OCI-LY1 (cell line): ENCODE measurements at regions not wholly inside any gene's neighbourhood (a gene's known extent, or its start where the extent isn't known, plus 50 kb on each side); places are given as distances from the start of the nearest gene placed in this dataset.

Experiments
- H2AFZ ChIP-seq: fragments of 200-600 bp; sonication (generic), shearing (Covaris generic); 2 replicates; pipeline ENCODE4 v1.6.0; 2014; ENCODE audit warnings: antibody characterized with exemption, mild to moderate bottlenecking, low read length
- H3F3A ChIP-seq: fragments of 200-600 bp; sonication (generic), shearing (Covaris generic); 2 replicates; pipeline ENCODE4 v1.6.0; 2014; ENCODE audit warnings: mild to moderate bottlenecking, antibody characterized with exemption, low read length, moderate library complexity; ENCODE audit not compliant: insufficient read depth
- H3K27ac ChIP-seq: fragments of 200-600 bp; sonication (generic); 2 replicates; pipeline ENCODE4 v1.5.1; 2014; ENCODE audit warnings: low read length, mixed run types, mild to moderate bottlenecking, low read depth; ENCODE audit not compliant: poor library complexity, severe bottlenecking
- H3K27me3 ChIP-seq: fragments of 200-600 bp; sonication (generic); 2 replicates; pipeline ENCODE4 v1.6.0; 2014; ENCODE audit warnings: antibody characterized with exemption, mild to moderate bottlenecking, low read length, moderate library complexity; ENCODE audit not compliant: insufficient read depth
- H3K36me3 ChIP-seq: fragments of 200-600 bp; sonication (generic); 2 replicates; pipeline ENCODE4 v1.6.1; 2014; ENCODE audit warnings: mild to moderate bottlenecking, antibody characterized with exemption, low read length, moderate library complexity, mixed read lengths; ENCODE audit not compliant: insufficient read depth
- H3K4me1 ChIP-seq: fragments of 200-600 bp; sonication (generic); 2 replicates; pipeline ENCODE4 v1.5.1; 2014; ENCODE audit warnings: mild to moderate bottlenecking, low read length, moderate library complexity; ENCODE audit not compliant: insufficient read depth, severe bottlenecking
- H3K4me2 ChIP-seq: fragments of 200-600 bp; sonication (generic), shearing (Covaris generic); 2 replicates; pipeline ENCODE4 v1.6.1; 2014; ENCODE audit warnings: low read length
- H3K4me3 ChIP-seq: fragments of 200-600 bp; sonication (generic); 2 replicates; pipeline ENCODE4 v1.5.1; 2014; ENCODE audit warnings: low read length, low read depth, mild to moderate bottlenecking, mixed read lengths; ENCODE audit not compliant: poor library complexity, severe bottlenecking
- H3K79me2 ChIP-seq: fragments of 200-600 bp; shearing (Covaris generic); 2 replicates; pipeline ENCODE4 v1.6.1; 2016; ENCODE audit warnings: mixed run types, low read length, mixed read lengths; ENCODE audit not compliant: insufficient read depth
- H3K9ac ChIP-seq: fragments of 200-600 bp; sonication (generic), shearing (Covaris generic); 2 replicates; pipeline ENCODE4 v1.6.1; 2014; ENCODE audit warnings: mild to moderate bottlenecking, low read length, mixed read lengths
- H3K9me2 ChIP-seq: fragments of 200-600 bp; sonication (generic), shearing (Covaris generic); 2 replicates; pipeline ENCODE4 v1.6.1; 2014; ENCODE audit warnings: low read depth, mild to moderate bottlenecking, low read length, mixed read lengths
- H3K9me3 ChIP-seq: fragments of 200-600 bp; shearing (Covaris generic); 2 replicates; pipeline ENCODE4 v1.6.1; 2014; ENCODE audit warnings: low read length, mixed read lengths
- H4K20me1 ChIP-seq: fragments of 200-600 bp; sonication (generic), shearing (Covaris generic); 2 replicates; pipeline ENCODE4 v1.6.0; 2016; ENCODE audit warnings: mild to moderate bottlenecking, low read length; ENCODE audit not compliant: insufficient read depth
- EZH2 ChIP-seq: fragments of 200-600 bp; sonication (generic), shearing (Covaris generic); IDR thresholded peaks from 2 replicates; pipeline ENCODE4 v1.8.0; 2017; ENCODE audit warnings: borderline replicate concordance, mixed run types, mild to moderate bottlenecking, antibody characterized with exemption, low read length, moderate library complexity, mixed read lengths
- TF ChIP-seq, protein P1 (sequence below): fragments of 200-600 bp; sonication (generic), shearing (Covaris generic); IDR thresholded peaks from 2 replicates; pipeline ENCODE4 v1.5.1; 2017; ENCODE audit warnings: mild to moderate bottlenecking, antibody characterized with exemption, low read length, moderate library complexity, mixed read lengths

GRCh38 chr16:14357328-14357727 is 272.7 kb downstream of the PARN start:
- Histone ChIP-seq H3K36me3 (no peaks in the 10 kb centered on the region), H3K4me3 (no peak overlapping the region), H3F3A (peaks cover 4% of the 10 kb centered on the region; the same call in 1 of the 2 replicates), H3K27ac (no peak overlapping the region), H3K9me2 (no peaks in the 10 kb centered on the region), H3K9me3 (no peaks in the 10 kb centered on the region), H3K4me1 (peaks cover 12% of the 10 kb centered on the region), H2AFZ (no peak overlapping the region), H4K20me1 (no peaks in the 10 kb centered on the region), H3K4me2 (no peak overlapping the region), H3K79me2 (no peaks in the 10 kb centered on the region), H3K27me3 (peaks cover 3% of the 10 kb centered on the region; the same call in 1 of the 2 replicates), H3K9ac (no peak overlapping the region)
- no peak for TF ChIP-seq EZH2
- TF ChIP-seq, protein P1, sequence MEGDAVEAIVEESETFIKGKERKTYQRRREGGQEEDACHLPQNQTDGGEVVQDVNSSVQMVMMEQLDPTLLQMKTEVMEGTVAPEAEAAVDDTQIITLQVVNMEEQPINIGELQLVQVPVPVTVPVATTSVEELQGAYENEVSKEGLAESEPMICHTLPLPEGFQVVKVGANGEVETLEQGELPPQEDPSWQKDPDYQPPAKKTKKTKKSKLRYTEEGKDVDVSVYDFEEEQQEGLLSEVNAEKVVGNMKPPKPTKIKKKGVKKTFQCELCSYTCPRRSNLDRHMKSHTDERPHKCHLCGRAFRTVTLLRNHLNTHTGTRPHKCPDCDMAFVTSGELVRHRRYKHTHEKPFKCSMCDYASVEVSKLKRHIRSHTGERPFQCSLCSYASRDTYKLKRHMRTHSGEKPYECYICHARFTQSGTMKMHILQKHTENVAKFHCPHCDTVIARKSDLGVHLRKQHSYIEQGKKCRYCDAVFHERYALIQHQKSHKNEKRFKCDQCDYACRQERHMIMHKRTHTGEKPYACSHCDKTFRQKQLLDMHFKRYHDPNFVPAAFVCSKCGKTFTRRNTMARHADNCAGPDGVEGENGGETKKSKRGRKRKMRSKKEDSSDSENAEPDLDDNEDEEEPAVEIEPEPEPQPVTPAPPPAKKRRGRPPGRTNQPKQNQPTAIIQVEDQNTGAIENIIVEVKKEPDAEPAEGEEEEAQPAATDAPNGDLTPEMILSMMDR, result no peak

- H3K36me3 ChIP-seq, result no peaks in the 10 kb centered on the region
- no peak overlapping the region for H3K4me2 ChIP-seq
- H3K9me3 ChIP-seq, result no peaks in the 10 kb centered on the region
These were observed 274.0 kb downstream of the PARN start for GRCh38 chr16:14356064-14356463.

GRCh38 chr16:14354561-14355351 is 275.3 kb downstream of the PARN start:
- Histone ChIP-seq H3K4me3 (no peak overlapping the region), H3K9ac (no peak overlapping the region), H2AFZ (no peak overlapping the region), H3K9me2 (no peaks in the 10 kb centered on the region), H3K79me2 (no peaks in the 10 kb centered on the region), H3K36me3 (no peaks in the 10 kb centered on the region), H3K4me1 (peaks cover 12% of the 10 kb centered on the region), H4K20me1 (no peaks in the 10 kb centered on the region), H3K27ac (peak overlapping the region; percentile 31), H3F3A (peaks cover 4% of the 10 kb centered on the region; the same call in 1 of the 2 replicates), H3K27me3 (peaks cover 3% of the 10 kb centered on the region; the same call in 1 of the 2 replicates), H3K4me2 (peak overlapping the region; percentile 37), H3K9me3 (no peaks in the 10 kb centered on the region)
- TF ChIP-seq, protein P1, result no peak
- TF ChIP-seq EZH2, result no peak

More at GRCh38 chr16:14356064-14356463, 274.0 kb downstream of the PARN start:
- H2AFZ ChIP-seq, result no peak overlapping the region
- peaks cover 3% of the 10 kb centered on the region; the same call in 1 of the 2 replicates for H3K27me3 ChIP-seq
- H3K9me2 ChIP-seq, result no peaks in the 10 kb centered on the region
- no peaks in the 10 kb centered on the region for H4K20me1 ChIP-seq
- no peak overlapping the region for H3K4me3 ChIP-seq
- peaks cover 4% of the 10 kb centered on the region; the same call in 1 of the 2 replicates for H3F3A ChIP-seq
- no peak overlapping the region for H3K9ac ChIP-seq
- no peak for TF ChIP-seq EZH2
- TF ChIP-seq, protein P1, result no peak
- no peak overlapping the region for H3K27ac ChIP-seq
- peaks cover 12% of the 10 kb centered on the region for H3K4me1 ChIP-seq
- H3K79me2 ChIP-seq, result no peaks in the 10 kb centered on the region
